ENCODE measurements at regions not wholly inside any gene's neighbourhood (a gene's known extent, or its start where the extent isn't known, plus 50 kb on each side); places are given as distances from the start of the nearest gene placed in this dataset.

DNA sequence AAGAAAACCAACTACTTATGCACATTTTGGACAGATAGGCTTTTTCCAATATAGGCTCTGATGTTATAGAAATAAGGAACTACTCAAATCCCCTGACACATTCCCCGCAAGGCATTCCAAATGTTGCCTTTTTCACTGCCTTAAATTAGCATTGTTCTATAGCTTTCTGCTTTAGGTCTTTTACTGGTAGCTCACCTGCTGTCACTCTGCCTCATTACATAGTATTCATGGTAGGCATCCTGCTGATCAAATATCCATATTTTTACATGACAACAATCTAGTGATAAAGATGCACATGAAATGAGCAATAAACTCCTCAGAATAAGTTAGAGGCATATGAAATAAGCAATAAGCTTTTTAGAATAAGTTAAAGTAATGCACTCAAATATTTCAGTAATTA lies 542.7 kb downstream of the FAM133A start:
- TF ChIP-seq POLR2A (IDR thresholded peaks at IDR 0.05; ENCODE audit: low read depth, low read length) (no peak), TAF1 (IDR thresholded peaks at IDR 0.05; ENCODE audit: borderline replicate concordance, low read depth, low read length) (no peak)

All from GM12892 (cell line).